Astrocyte of the spinal cord (primary cell): ENCODE measurements at regions not wholly inside any gene's neighbourhood (a gene's known extent, or its start where the extent isn't known, plus 50 kb on each side); places are given as distances from the start of the nearest gene placed in this dataset.

Experiments
- DNase-seq: peaks from one replicate; pipeline ENCODE4 v3.0.0; 2011; ENCODE audit warnings: low read depth, low spot score
- H3K4me3 ChIP-seq: 2 replicates; pipeline ENCODE4 v1.5.1; 2011; ENCODE audit warnings: low read depth, mild to moderate bottlenecking, low read length, moderate library complexity
- in situ Hi-C: cut with HindIII; loops from 2 replicates; pipeline ENCODE4 v1.10.0; 2017; ENCODE audit warnings: low sequenced_read_pairs
- TF ChIP-seq, protein P1 (sequence below): IDR thresholded peaks from 2 replicates; pipeline ENCODE4 v1.5.1; 2012; ENCODE audit warnings: low read depth, mild to moderate bottlenecking, low read length, inconsistent platforms

GRCh38 chr6:169853196-169854082 lies 102.0 kb downstream of the ERMARD start:
- TF ChIP-seq, protein P1, sequence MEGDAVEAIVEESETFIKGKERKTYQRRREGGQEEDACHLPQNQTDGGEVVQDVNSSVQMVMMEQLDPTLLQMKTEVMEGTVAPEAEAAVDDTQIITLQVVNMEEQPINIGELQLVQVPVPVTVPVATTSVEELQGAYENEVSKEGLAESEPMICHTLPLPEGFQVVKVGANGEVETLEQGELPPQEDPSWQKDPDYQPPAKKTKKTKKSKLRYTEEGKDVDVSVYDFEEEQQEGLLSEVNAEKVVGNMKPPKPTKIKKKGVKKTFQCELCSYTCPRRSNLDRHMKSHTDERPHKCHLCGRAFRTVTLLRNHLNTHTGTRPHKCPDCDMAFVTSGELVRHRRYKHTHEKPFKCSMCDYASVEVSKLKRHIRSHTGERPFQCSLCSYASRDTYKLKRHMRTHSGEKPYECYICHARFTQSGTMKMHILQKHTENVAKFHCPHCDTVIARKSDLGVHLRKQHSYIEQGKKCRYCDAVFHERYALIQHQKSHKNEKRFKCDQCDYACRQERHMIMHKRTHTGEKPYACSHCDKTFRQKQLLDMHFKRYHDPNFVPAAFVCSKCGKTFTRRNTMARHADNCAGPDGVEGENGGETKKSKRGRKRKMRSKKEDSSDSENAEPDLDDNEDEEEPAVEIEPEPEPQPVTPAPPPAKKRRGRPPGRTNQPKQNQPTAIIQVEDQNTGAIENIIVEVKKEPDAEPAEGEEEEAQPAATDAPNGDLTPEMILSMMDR, result no peak
- in situ Hi-C loops, result no loop called here
- no peak for DNase-seq
- H3K4me3 ChIP-seq, result no peak overlapping the region

DNA sequence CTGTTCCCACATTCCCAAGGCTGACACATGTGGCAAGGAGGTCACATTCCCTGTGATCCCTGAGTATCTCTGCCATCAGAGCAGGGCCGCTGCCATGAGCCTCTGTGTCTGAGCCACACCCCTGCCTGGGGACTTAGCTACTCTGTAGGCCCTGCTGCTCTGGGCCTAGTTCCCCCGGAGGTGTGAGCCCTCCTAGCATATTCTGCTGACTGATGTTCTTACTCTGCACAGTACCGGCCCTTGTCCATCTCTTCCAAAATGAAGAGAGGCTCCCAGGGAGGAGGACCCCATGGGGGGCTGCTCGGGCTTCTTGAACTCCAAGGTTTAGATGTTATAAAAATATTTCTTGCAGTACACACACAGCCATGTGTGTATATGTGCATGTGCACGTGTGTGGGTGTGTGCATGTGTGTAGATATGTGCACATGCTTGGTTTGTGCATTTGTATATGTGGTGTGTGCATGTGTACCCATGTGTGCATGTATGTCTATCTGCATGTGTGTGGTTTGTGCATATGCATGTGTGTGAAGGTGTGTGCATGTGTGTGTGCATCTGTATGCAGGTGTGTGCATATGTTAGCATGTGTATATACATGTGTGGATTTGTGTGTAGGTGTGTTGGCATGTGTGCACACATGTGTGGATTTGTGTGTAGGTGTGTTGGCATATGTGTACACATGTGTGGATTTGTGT lies 101.2 kb downstream of the ERMARD start:
- TF ChIP-seq, protein P1, result no peak
- DNase-seq, result no peak
- no peak overlapping the region for H3K4me3 ChIP-seq
- in situ Hi-C loops, result no loop called here

- DNase-seq, result peak; percentile 22
- TF ChIP-seq, protein P1, result no peak
- H3K4me3 ChIP-seq, result no peak overlapping the region
- in situ Hi-C loops, result no loop called here
Measured at GRCh38 chr6:169851641-169852503, 100.5 kb downstream of the ERMARD start.

DNA sequence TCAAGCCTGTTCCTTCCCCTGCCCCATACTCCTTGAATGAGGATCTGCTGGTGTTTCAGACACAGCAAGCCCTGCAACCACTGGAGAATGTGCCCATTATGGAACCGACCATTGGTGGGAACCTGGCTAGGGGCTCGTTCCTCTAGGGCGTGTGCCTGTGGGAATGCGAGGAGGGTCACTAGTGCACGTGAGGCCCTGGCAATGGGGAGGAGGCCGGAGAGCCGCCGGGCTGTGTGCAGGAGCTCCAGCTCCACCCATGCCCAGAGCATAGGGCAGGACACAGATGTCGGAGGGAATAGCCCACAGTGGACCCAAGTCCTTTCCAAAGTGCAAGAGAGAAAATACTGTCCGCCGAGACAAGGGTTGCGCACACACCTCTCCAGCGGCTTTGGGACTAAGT lies 99.3 kb downstream of the ERMARD start:
- no peak overlapping the region for H3K4me3 ChIP-seq
- no peak for DNase-seq
- in situ Hi-C loops, result no loop called here
- TF ChIP-seq, protein P1, result no peak

DNA sequence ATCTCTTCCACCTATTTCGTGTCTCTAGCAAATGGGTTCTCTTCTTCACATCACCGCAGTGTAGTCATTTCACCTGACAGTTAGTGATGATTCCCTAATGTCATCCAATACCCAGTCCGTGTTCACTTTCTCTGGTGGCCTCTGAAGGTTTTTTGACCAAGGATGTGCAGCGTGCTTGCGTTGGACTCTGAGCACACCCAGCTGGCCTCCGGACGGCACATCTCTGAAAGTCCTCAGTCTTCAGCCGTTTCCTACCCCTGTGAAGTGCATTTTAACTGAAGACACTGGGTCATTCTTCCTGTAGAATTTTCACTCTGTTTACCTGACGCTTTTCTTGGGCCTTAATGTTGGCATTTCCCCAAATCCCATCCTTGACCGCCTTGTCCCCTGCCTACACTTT lies 98.7 kb downstream of the ERMARD start:
- H3K4me3 ChIP-seq, result no peak overlapping the region
- in situ Hi-C loops, result no loop called here
- DNase-seq, result no peak
- TF ChIP-seq, protein P1, result no peak

DNA sequence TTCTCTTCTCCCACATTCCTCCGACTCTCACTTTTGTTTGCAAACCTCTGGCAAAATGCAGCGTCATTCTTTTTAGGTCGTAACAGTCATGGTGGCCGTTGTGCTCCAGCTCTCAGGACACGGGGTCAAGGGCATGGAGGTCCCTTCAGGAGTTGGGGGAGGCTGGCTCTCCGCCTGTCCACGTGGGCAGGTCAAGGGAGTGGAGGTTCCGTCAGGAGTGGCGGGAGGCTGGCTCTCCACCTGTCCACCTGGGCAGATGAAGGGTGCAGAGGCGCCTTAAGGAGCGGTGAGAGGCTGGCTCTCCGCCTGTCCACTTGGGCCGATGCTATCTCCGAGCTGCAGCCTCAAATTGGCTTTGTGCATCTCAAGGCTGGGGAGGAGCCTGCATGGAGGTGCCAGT lies 98.0 kb downstream of the ERMARD start:
- in situ Hi-C loops, result no loop called here
- H3K4me3 ChIP-seq, result no peak overlapping the region
- TF ChIP-seq, protein P1, result no peak
- no peak for DNase-seq
